Small intestine (tissue), 7 donors: ENCODE measurements at regions not wholly inside any gene's neighbourhood (a gene's known extent, or its start where the extent isn't known, plus 50 kb on each side); places are given as distances from the start of the nearest gene placed in this dataset.

Experiments used
- DNase-seq, 2 donors: peaks; one replicate each; pipeline versions ENCODE4 v3.0.0 to v3.0.0-alpha.2; 2013
- FAIRE-seq: peaks from 2 replicates; lab custom pipeline; 2012; peaks lifted over from hg19 to GRCh38; lab: Jason Lieb, UNC
- H3K27ac ChIP-seq, 3 donors: one replicate each; pipeline ENCODE4 v1.5.1; 2013; ENCODE audit warnings: low read length in 2 of 3, mild to moderate bottlenecking in 2 of 3, control low read depth in 1 of 3, inconsistent platforms in 1 of 3, low read depth in 1 of 3, moderate library complexity in 1 of 3
- H3K27me3 ChIP-seq, 3 donors: one replicate each; pipeline ENCODE4 v1.6.1; 2013; ENCODE audit warnings: low read length in 3 of 3, inconsistent platforms in 1 of 3; ENCODE audit not compliant: control insufficient read depth in 3 of 3, insufficient read depth in 3 of 3
- H3K36me3 ChIP-seq, 3 donors: one replicate each; pipeline ENCODE4 v1.6.1; 2013; ENCODE audit warnings: low read length in 3 of 3, inconsistent platforms in 1 of 3, low read depth in 1 of 3, mild to moderate bottlenecking in 1 of 3, moderate library complexity in 1 of 3; ENCODE audit not compliant: control insufficient read depth in 3 of 3, insufficient read depth in 2 of 3
- H3K4me1 ChIP-seq, 3 donors: one replicate each; pipeline ENCODE4 v1.6.1; 2013; ENCODE audit warnings: low read length in 2 of 3, inconsistent platforms in 1 of 3, low read depth in 1 of 3, mild to moderate bottlenecking in 1 of 3, moderate library complexity in 1 of 3; ENCODE audit not compliant: control insufficient read depth in 3 of 3, insufficient read depth in 2 of 3
- H3K4me3 ChIP-seq, 3 donors: one replicate each; pipeline ENCODE4 v1.5.1; 2013; ENCODE audit warnings: low read length in 3 of 3, control low read depth in 1 of 3, inconsistent platforms in 1 of 3, low read depth in 1 of 3, mild to moderate bottlenecking in 1 of 3, moderate library complexity in 1 of 3
- H3K9me3 ChIP-seq, 2 donors: one replicate each; pipeline ENCODE4 v1.6.1; 2013; ENCODE audit warnings: low read depth in 1 of 2, low read length in 1 of 2; ENCODE audit not compliant: control insufficient read depth in 2 of 2, insufficient read depth in 1 of 2
- WGBS, 3 donors: extraction: QIAGEN DNeasy Blood & Tissue Kit; methylation state at CpG; one replicate each; pipeline ENCODE4 v1.1.7; 2013; 5-methylcytosine and 5-hydroxymethylcytosine counted together
- donor health status: healthy with polysubstance abuse.
- donor health status: control.
- donor health status: control.
- donor health status: Bipolar disorder and iron deficiency.
- donor health status: healthy.

- FAIRE-seq = no peak
These were observed 788.4 kb downstream of the EPHA4 start for GRCh38 chr2:220783671-220784070.

GRCh38 chr2:220785178-220785577, 786.9 kb downstream of the EPHA4 start:
- H3K9me3 ChIP-seq = peaks cover 1 to 2% of the 10 kb centered on the region in 2 donors
- no peak for FAIRE-seq
- no peak for DNase-seq
- 85 to 93% (median 92%) methylated on average over 4 of the region's 4 CpGs for WGBS, 3 donors
- no peak overlapping the region for H3K27ac ChIP-seq
- H3K4me3 ChIP-seq = no peak overlapping the region
- no peaks in the 10 kb centered on the region for H3K27me3 ChIP-seq
- no peaks in the 10 kb centered on the region for H3K4me1 ChIP-seq
- no peaks in the 10 kb centered on the region for H3K36me3 ChIP-seq

More at GRCh38 chr2:220783671-220784070, 788.4 kb downstream of the EPHA4 start:
- no peak for DNase-seq
- no peaks in the 10 kb centered on the region for H3K4me1 ChIP-seq
- peaks cover 1 to 2% of the 10 kb centered on the region in 2 donors for H3K9me3 ChIP-seq
- no peaks in the 10 kb centered on the region for H3K36me3 ChIP-seq
- no peaks in the 10 kb centered on the region for H3K27me3 ChIP-seq
- 45 to 77% (median 59%) methylated on average over 1 of the region's 1 CpG for WGBS, 3 donors
- H3K4me3 ChIP-seq = no peak overlapping the region
- H3K27ac ChIP-seq = no peak overlapping the region

DNA sequence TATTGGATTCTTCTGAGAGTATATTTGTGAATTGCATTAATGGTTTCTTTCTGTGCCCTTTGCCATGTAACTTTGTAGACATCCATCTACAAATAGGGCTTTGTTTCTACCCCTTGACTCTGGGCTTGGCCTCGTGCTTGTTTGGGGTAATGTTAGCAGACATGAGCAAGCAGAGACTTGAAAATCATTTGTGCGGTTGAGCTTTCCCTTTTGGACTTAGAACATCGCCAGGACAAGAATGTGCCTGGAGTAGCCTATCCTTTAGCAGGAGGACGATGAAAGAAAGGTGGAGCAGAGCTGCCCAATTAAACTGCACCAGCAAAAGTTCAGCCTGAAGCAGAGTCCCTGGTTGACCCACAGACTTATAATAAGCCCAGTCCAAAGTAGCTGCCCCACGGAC, 785.9 kb downstream of the EPHA4 start:
- H3K9me3 ChIP-seq = peaks cover 1 to 2% of the 10 kb centered on the region in 2 donors
- H3K4me1 ChIP-seq = no peaks in the 10 kb centered on the region
- H3K36me3 ChIP-seq = no peaks in the 10 kb centered on the region
- no peaks in the 10 kb centered on the region for H3K27me3 ChIP-seq
- WGBS, 3 donors = 74 to 87% (median 85%) methylated on average over 5 of the region's 5 CpGs
- DNase-seq (no peak), FAIRE-seq (no peak)
- no peak overlapping the region for H3K4me3 ChIP-seq
- no peak overlapping the region for H3K27ac ChIP-seq

GRCh38 chr2:220787251-220787650, 784.9 kb downstream of the EPHA4 start:
- Histone ChIP-seq H3K27ac (no peak overlapping the region), H3K4me3 (no peak overlapping the region)
- no peak for FAIRE-seq

DNA sequence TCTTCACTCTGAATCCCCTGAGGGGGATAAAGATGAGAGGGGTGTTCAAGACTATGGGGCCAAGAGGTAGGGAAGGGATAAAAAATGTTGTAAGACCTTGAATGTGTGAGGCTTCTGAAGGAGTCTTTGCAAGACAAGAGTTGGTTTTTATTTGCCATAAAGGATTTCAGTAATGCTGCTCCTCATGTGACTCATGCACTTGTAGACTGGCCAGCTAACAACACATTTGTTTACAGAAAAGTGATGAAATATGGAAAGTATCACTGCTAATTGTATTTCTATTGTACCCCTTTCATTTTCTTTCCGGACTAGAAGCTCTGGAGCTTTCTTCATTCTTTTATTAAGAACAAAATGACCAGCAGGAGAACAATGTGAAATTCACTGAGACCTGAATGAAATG, 782.1 kb downstream of the EPHA4 start:
- Histone ChIP-seq H3K4me3 (no peak overlapping the region), H3K9me3 (peaks cover 0 to 1% of the 10 kb centered on the region in 2 donors), H3K27me3 (no peaks in the 10 kb centered on the region), H3K4me1 (no peaks in the 10 kb centered on the region), H3K36me3 (no peaks in the 10 kb centered on the region), H3K27ac (no peak overlapping the region)
- no peak for FAIRE-seq
- 66 to 80% (median 72%) methylated on average over 1 of the region's 1 CpG for WGBS, 3 donors
- DNase-seq = no peak

More at GRCh38 chr2:220787251-220787650, 784.9 kb downstream of the EPHA4 start:
- no peak for DNase-seq
- Histone ChIP-seq H3K9me3 (peaks cover 1 to 2% of the 10 kb centered on the region in 2 donors), H3K27me3 (no peaks in the 10 kb centered on the region), H3K36me3 (no peaks in the 10 kb centered on the region), H3K4me1 (no peaks in the 10 kb centered on the region)

DNA sequence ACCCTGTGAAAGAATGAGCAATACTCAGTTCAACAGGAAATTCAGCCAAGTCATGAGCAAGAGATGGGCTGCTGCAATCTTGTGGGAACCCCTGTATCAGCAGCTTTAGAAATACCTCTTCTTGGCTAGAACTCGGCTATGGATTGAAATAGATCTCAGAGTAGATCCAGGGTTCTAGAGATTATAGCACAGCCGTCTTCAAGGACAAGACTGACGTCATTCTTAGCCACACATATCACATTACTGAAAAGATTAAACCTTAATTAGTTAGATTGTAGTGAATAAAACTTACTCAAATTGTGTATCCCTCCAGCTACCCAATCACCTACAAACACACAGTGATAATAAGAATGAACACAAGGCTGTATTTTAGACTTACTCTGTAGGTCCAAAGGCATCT, 776.4 kb downstream of the EPHA4 start:
- no peaks in the 10 kb centered on the region for H3K36me3 ChIP-seq
- H3K27me3 ChIP-seq = no peaks in the 10 kb centered on the region
- DNase-seq = no peak
- no peak overlapping the region for H3K4me3 ChIP-seq
- no peaks in the 10 kb centered on the region for H3K9me3 ChIP-seq
- no peak overlapping the region for H3K27ac ChIP-seq
- FAIRE-seq = no peak
- H3K4me1 ChIP-seq = no peaks in the 10 kb centered on the region
- 63 to 76% (median 66%) methylated on average over 3 of the region's 3 CpGs for WGBS, 3 donors

DNA sequence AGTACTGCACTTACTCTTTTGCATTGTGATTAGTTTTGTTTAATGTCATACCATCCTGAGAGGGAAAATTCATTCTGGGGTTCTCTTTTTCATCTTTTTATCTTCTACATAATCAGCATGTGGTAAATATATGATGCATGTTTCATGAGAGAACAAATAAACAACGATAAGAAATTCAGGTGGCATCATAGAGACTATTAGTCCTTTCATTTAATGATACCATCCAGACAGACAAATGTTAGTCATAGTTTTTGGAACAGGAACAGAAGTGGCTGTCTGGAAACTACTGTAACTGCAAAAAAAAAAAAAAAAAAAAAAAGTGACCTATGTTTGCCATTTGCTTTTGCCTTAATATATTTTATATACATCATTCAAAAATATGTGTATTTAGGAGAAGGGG, 761.0 kb downstream of the EPHA4 start:
- DNase-seq (no peak), FAIRE-seq (no peak)
- WGBS, 3 donors = 61 to 76% (median 74%) methylated on average over 1 of the region's 1 CpG
- no peaks in the 10 kb centered on the region for H3K9me3 ChIP-seq
- H3K4me1 ChIP-seq = no peaks in the 10 kb centered on the region
- H3K27me3 ChIP-seq = no peaks in the 10 kb centered on the region
- H3K4me3 ChIP-seq = no peak overlapping the region
- H3K36me3 ChIP-seq = no peaks in the 10 kb centered on the region
- no peak overlapping the region for H3K27ac ChIP-seq

GRCh38 chr2:220811952-220812570, 760.0 kb downstream of the EPHA4 start:
- DNase-seq = no peak
- H3K4me1 ChIP-seq = no peaks in the 10 kb centered on the region
- no peaks in the 10 kb centered on the region for H3K27me3 ChIP-seq
- WGBS, 3 donors = 27 to 47% (median 28%) methylated on average over 1 of the region's 1 CpG
- H3K9me3 ChIP-seq = no peaks in the 10 kb centered on the region
- H3K36me3 ChIP-seq = no peaks in the 10 kb centered on the region
- no peak overlapping the region for H3K27ac ChIP-seq
- no peak for FAIRE-seq
- H3K4me3 ChIP-seq = no peak overlapping the region

DNA sequence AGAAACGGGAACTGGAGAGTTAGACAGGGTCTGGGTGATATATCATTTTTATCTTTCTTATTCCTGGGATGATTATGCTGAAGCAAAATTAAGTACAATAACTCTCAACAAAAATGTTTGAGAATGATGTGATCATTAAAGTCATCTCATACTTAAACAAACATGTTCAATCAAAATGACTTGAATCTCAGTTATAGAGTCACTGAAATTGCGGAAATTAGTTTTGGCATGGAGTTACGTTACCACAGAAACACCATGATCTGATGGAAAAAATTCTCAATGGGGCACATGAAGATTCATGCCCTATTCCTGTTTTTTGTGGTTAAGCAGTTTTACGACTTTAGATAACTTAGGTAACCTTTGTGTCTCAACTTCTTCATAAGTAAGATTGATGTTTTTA, 757.7 kb downstream of the EPHA4 start:
- H3K4me3 ChIP-seq = no peak overlapping the region
- H3K27me3 ChIP-seq = no peaks in the 10 kb centered on the region
- 55 to 65% (median 62%) methylated on average over 4 of the region's 4 CpGs for WGBS, 3 donors
- DNase-seq (no peak), FAIRE-seq (no peak)
- H3K9me3 ChIP-seq = no peaks in the 10 kb centered on the region
- H3K4me1 ChIP-seq = no peaks in the 10 kb centered on the region
- H3K27ac ChIP-seq = no peak overlapping the region
- H3K36me3 ChIP-seq = no peaks in the 10 kb centered on the region
